IMR-90 (cell line): ENCODE measurements at regions not wholly inside any gene's neighbourhood (a gene's known extent, or its start where the extent isn't known, plus 50 kb on each side); places are given as distances from the start of the nearest gene placed in this dataset.
A peak's percentile ranks its signal among the peaks of the same experiment; 100 is the strongest.

Experiments used
- ATAC-seq: fragments of 200-7000 bp; cut with Tn5 transposase; 2 replicates; pipeline ENCODE4 v1.9.1; 2020; ENCODE audit warnings: low read depth, mild to moderate bottlenecking, moderate library complexity
- BruUV-seq: library from RNA; stranded (reverse); fragments of 400-500 nt; replicated peaks from 2 replicates; lab custom pipeline; 2021; lab: Mats Ljungman, UMichigan
- CTCF ChIA-PET: fragments of 300-600 bp; formaldehyde crosslinking; extraction: SDS; loops from one replicate; lab custom pipeline; 2021; ENCODE audit warnings: antibody characterized with exemption; lab: Yijun Ruan, JAX
- POLR2A ChIA-PET: fragments of 300-600 bp; sonication (Branson Sonifier 250); formaldehyde crosslinking; loops from one replicate; lab custom pipeline; 2022; ENCODE audit warnings: antibody characterized with exemption; ENCODE audit not compliant: unreplicated experiment; lab: Charles Lee
- DNase-seq: peaks from one replicate; pipeline ENCODE4 v3.0.0; 2013
- H2AFZ ChIP-seq: replicated peaks from 2 replicates; pipeline ENCODE3; 2013; ENCODE audit warnings: low read length, mild to moderate bottlenecking; ENCODE audit not compliant: poor library complexity
- H2AK5ac ChIP-seq: 2 replicates; pipeline ENCODE4 v1.6.1; 2013; ENCODE audit warnings: low read depth, low read length, inconsistent platforms
- H2AK9ac ChIP-seq: replicated peaks from 2 replicates; pipeline ENCODE3; 2013; ENCODE audit warnings: mild to moderate bottlenecking, low read depth, low read length, moderate library complexity; ENCODE audit not compliant: poor library complexity
- H2BK120ac ChIP-seq: 2 replicates; pipeline ENCODE4 v1.6.1; 2013; ENCODE audit warnings: low read depth, low read length, inconsistent platforms
- H2BK15ac ChIP-seq: 3 replicates; pipeline ENCODE4 v1.6.1; 2013; ENCODE audit warnings: low read depth, low read length, inconsistent platforms
- H2BK20ac ChIP-seq: 2 replicates; pipeline ENCODE4 v1.6.1; 2013; ENCODE audit warnings: low read depth, mild to moderate bottlenecking, inconsistent platforms, low read length, moderate library complexity
- H2BK5ac ChIP-seq: 2 replicates; pipeline ENCODE4 v1.6.1; 2013; ENCODE audit warnings: mild to moderate bottlenecking, low read depth, low read length, inconsistent platforms; ENCODE audit not compliant: poor library complexity, severe bottlenecking
- H3K14ac ChIP-seq: replicated peaks from 2 replicates; pipeline ENCODE4 v1.6.1; 2013; ENCODE audit warnings: low read depth, low read length, inconsistent platforms
- H3K18ac ChIP-seq: 2 replicates; pipeline ENCODE4 v1.6.1; 2013; ENCODE audit warnings: low read depth, low read length, control low read depth
- H3K23ac ChIP-seq: 2 replicates; pipeline ENCODE4 v1.6.1; 2013; ENCODE audit warnings: low read depth, low read length, inconsistent platforms
- H3K27ac ChIP-seq: 2 replicates; pipeline ENCODE4 v1.5.1; 2013; ENCODE audit warnings: mild to moderate bottlenecking, control low read depth, low read length; ENCODE audit not compliant: insufficient read depth
- H3K27me3 ChIP-seq: 2 replicates; pipeline ENCODE4 v1.6.1; 2013; ENCODE audit warnings: low read length; ENCODE audit not compliant: control insufficient read depth, insufficient read depth
- H3K36me3 ChIP-seq: 2 replicates; pipeline ENCODE4 v1.6.1; 2013; ENCODE audit warnings: low read length, mixed read lengths; ENCODE audit not compliant: control insufficient read depth, insufficient read depth
- H3K4ac ChIP-seq: 2 replicates; pipeline ENCODE4 v1.6.1; 2013; ENCODE audit warnings: low read depth, low read length, inconsistent platforms
- H3K4me1 ChIP-seq: 2 replicates; pipeline ENCODE4 v1.6.1; 2013; ENCODE audit warnings: low read length, mixed read lengths; ENCODE audit not compliant: control insufficient read depth, insufficient read depth
- H3K4me2 ChIP-seq: 2 replicates; pipeline ENCODE4 v1.6.1; 2013; ENCODE audit warnings: low read depth, mild to moderate bottlenecking, control low read depth, low read length, moderate library complexity
- H3K4me3 ChIP-seq: 2 replicates; pipeline ENCODE4 v1.5.1; 2013; ENCODE audit warnings: low read depth, mild to moderate bottlenecking, control low read depth, low read length, moderate library complexity; ENCODE audit not compliant: insufficient read depth
- H3K56ac ChIP-seq: 2 replicates; pipeline ENCODE4 v1.6.1; 2013; ENCODE audit warnings: low read length, inconsistent platforms; ENCODE audit not compliant: insufficient read depth; ENCODE audit errors: extremely low read depth
- H3K79me1 ChIP-seq, 2 experiments: 2 replicates each; pipeline ENCODE4 v1.6.1; 2013; ENCODE audit warnings: low read length in 2 of 2, inconsistent platforms in 1 of 2, low read depth in 1 of 2
- H3K9ac ChIP-seq: 2 replicates; pipeline ENCODE4 v1.6.1; 2013; ENCODE audit warnings: low read depth, low read length, control low read depth
- H3K9me1 ChIP-seq: 2 replicates; pipeline ENCODE4 v1.6.1; 2013; ENCODE audit warnings: low read length, inconsistent platforms; ENCODE audit not compliant: insufficient read depth
- H3K9me3 ChIP-seq: 2 replicates; pipeline ENCODE4 v1.6.1; 2013; ENCODE audit warnings: low read length; ENCODE audit not compliant: control insufficient read depth, insufficient read depth
- H4K20me1 ChIP-seq: 2 replicates; pipeline ENCODE4 v1.6.1; 2013; ENCODE audit warnings: low read length, inconsistent platforms; ENCODE audit not compliant: insufficient read depth
- H4K5ac ChIP-seq: 2 replicates; pipeline ENCODE4 v1.6.1; 2013; ENCODE audit warnings: mild to moderate bottlenecking, low read depth, low read length, control low read depth
- H4K8ac ChIP-seq, 2 experiments: 2 replicates each; pipeline ENCODE4 v1.6.1; 2013; ENCODE audit warnings: low read depth in 2 of 2, low read length in 2 of 2, control low read depth in 1 of 2, inconsistent platforms in 1 of 2
- H4K91ac ChIP-seq: 2 replicates; pipeline ENCODE4 v1.6.1; 2013; ENCODE audit warnings: low read depth, low read length, inconsistent platforms; ENCODE audit not compliant: insufficient read depth
- MAFK ChIP-seq: IDR thresholded peaks from 2 replicates; pipeline ENCODE4 v1.6.1; 2012; ENCODE audit warnings: low read depth, low read length, improper control_type of control experiment
- POLR2A ChIP-seq: IDR thresholded peaks from 2 replicates; pipeline ENCODE4 v1.6.1; 2012; ENCODE audit warnings: mild to moderate bottlenecking, low read depth, low read length
- WGBS, 2 experiments: methylation state at CpG; one replicate each; pipeline versions ENCODE4 v1.1.5 to v1.1.7; 2013; ENCODE audit warnings: missing lambda C conversion rate in 2 of 2; ENCODE audit not compliant: insufficient read length in 1 of 2; ENCODE audit errors: extremely low coverage in 2 of 2; 5-methylcytosine and 5-hydroxymethylcytosine counted together
- dilution Hi-C: fragments of 300-500 bp; cut with HindIII; formaldehyde crosslinking; loops from one replicate; pipeline ENCODE4 v1.14.3; 2018; ENCODE audit warnings: low sequenced_read_pairs; ENCODE audit not compliant: unreplicated experiment
- in situ Hi-C: fragments of 300-500 bp; cut with MboI; formaldehyde crosslinking; loops from 3 replicates; pipeline ENCODE4 v1.14.3; 2019; ENCODE audit warnings: low sequenced_read_pairs, inconsistent platforms, mixed read lengths
- intact Hi-C: fragments of 100-400 bp; cut with micrococcal nuclease; formaldehyde crosslinking; loops from 2 replicates; pipeline ENCODE4 v1.10.0; 2022

- Histone ChIP-seq H2BK5ac (peak overlapping the region; percentile 18), H3K27ac (no peak overlapping the region), H3K23ac (no peak overlapping the region), H3K79me1 (no peaks in the 10 kb centered on the region), H3K4me1 (peaks cover 10% of the 10 kb centered on the region), H3K9me1 (peaks cover 5% of the 10 kb centered on the region; the same call in 1 of the 2 replicates), H2BK120ac (no peak overlapping the region), H3K14ac (no peak overlapping the region), H3K4me2 (peak overlapping the region; percentile 50; the same call in 1 of the 2 replicates), H2AK5ac (no peak overlapping the region), H3K4me3 (no peak overlapping the region), H3K9ac (no peak overlapping the region), H3K36me3 (no peaks in the 10 kb centered on the region), H4K8ac (no peak overlapping the region), H2BK15ac (no peak overlapping the region; the same call in 2 of the 3 replicates), H2AFZ (no peak overlapping the region), H4K91ac (no peak overlapping the region), H2BK20ac (peak overlapping the region; percentile 59; the same call in 1 of the 2 replicates), H3K27me3 (no peaks in the 10 kb centered on the region), H3K4ac (peak overlapping the region; percentile 33), H3K18ac (peak overlapping the region; percentile 24; the same call in 1 of the 2 replicates), H2AK9ac (no peak overlapping the region), H4K20me1 (no peaks in the 10 kb centered on the region), H3K9me3 (no peaks in the 10 kb centered on the region), H4K5ac (no peak overlapping the region), H3K56ac (no peak overlapping the region)
- no peak for TF ChIP-seq POLR2A
- TF ChIP-seq MAFK = no peak
- WGBS, 2 experiments = no CpG with 5 or more reads among the region's 4 CpGs
- ChIA-PET POLR2A (no interaction called here), CTCF (interaction anchor here (0.6 to 1.0 kb wide), 2 partner anchors 14 to 72 kb away, joined by 3 read pairs; no protein-coding TSS in a partner anchor)
- BruUV-seq = no TSS peak
- dilution Hi-C loops (no loop called here), in situ Hi-C loops (no loop called here), intact Hi-C loops (no loop called here)
- DNase-seq (no peak), ATAC-seq (peak; percentile 7; the same call in 1 of the 2 replicates)
These were observed 259.7 kb downstream of the AHR start for GRCh38 chr7:17558135-17558534.
